ENCODE measurements at regions not wholly inside any gene's neighbourhood (a gene's known extent, or its start where the extent isn't known, plus 50 kb on each side); places are given as distances from the start of the nearest gene placed in this dataset.

- no peak for TF ChIP-seq GATA2 (IDR thresholded peaks at IDR 0.05; ENCODE audit: low read depth, low read length)
- no peak for TF ChIP-seq GATA3 (IDR thresholded peaks at IDR 0.05; ENCODE audit: low read depth, low read length)
Measured at GRCh38 chr3:11903047-11903446, 56.4 kb upstream of the TAMM41 start.
